ENCODE measurements at regions not wholly inside any gene's neighbourhood (a gene's known extent, or its start where the extent isn't known, plus 50 kb on each side); places are given as distances from the start of the nearest gene placed in this dataset.
A peak's percentile ranks its signal among the peaks of the same experiment; 100 is the strongest.

DNA sequence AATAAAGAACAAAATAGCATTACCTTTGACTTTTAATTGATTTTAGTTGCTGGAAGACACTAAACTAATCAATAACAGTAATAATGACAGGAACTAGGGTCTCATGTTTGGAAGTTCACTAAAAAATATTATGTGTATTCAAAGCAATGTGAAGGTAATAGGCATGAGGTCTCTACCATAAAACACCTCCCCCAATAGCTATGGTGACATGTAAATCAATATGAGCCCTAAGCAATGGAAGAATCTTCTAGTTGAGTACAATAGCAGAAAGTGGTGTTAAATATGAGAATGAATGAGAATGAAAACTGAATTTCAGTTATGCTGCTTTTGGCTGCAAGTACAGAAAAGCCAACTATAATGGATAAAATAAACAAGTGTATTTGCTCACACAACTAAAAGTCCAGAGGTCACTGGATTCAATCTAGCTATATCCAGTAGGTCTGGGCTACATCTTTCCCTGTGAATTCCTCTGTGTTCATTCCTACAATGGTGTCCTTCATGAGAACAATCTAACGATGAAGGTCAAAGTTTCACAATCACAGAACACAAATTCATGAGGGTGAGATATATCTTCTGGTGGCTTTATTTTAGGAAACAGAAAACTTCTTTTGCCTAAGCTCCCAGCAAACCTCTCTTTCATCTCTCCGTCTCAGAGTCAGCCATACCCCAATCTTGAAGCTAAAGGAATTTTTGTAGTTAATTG is 728.0 kb downstream of the FSCB start:
- Histone ChIP-seq H3K27ac (no peak overlapping the region), H3K4me2 (peak overlapping the region; percentile 35; the same call in 2 of the 3 replicates), H3K9me3 (no peaks in the 10 kb centered on the region), H3K4me3 (no peak overlapping the region), H3K4me1 (no peaks in the 10 kb centered on the region)
- CTCF ChIA-PET: no interaction called here
- ATAC-seq (peak in 1 of 2 experiments; percentile 46; a peak in 2 of 6 replicates), DNase-seq (ENCODE audit: low read depth in 1 of 2, low spot score in 1 of 2) (peak in 1 of 2 experiments; percentile 14), FAIRE-seq (no peak)
- 9% methylated on average over 2 of the region's 2 CpGs for WGBS (ENCODE audit: missing lambda C conversion rate)
- POLR2A ChIA-PET: no interaction called here
- no peak for TF ChIP-seq CBX8 (IDR thresholded peaks at IDR 0.05)
- no peak for TF ChIP-seq PHF8 (IDR thresholded peaks at IDR 0.05; ENCODE audit: borderline replicate concordance, low read depth)
- TF ChIP-seq POLR2AphosphoS2 (conservative IDR thresholded peaks at IDR 0.05; ENCODE audit: low read length): no peak
- TF ChIP-seq MYC (IDR thresholded peaks at IDR 0.05; ENCODE audit: borderline replicate concordance, low read length): no peak
- TF ChIP-seq HDAC2 (IDR thresholded peaks at IDR 0.05): no peak
- no peak for TF ChIP-seq ZNF302 (CRISPR knock-in tag; IDR thresholded peaks at IDR 0.05)
- TF ChIP-seq CHD2 (IDR thresholded peaks at IDR 0.05; ENCODE audit: low read length, partially characterized antibody): no peak
- TF ChIP-seq HOXA7 (CRISPR knock-in tag; IDR thresholded peaks at IDR 0.05): no peak
- no peak for TF ChIP-seq RNF2 (IDR thresholded peaks at IDR 0.05; ENCODE audit: borderline replicate concordance, low read depth)
- no peak for TF ChIP-seq RFX5 (IDR thresholded peaks at IDR 0.05)
- TF ChIP-seq POLR2A (IDR thresholded peaks at IDR 0.05; ENCODE audit: low read length): no peak
- TF ChIP-seq, protein P1, sequence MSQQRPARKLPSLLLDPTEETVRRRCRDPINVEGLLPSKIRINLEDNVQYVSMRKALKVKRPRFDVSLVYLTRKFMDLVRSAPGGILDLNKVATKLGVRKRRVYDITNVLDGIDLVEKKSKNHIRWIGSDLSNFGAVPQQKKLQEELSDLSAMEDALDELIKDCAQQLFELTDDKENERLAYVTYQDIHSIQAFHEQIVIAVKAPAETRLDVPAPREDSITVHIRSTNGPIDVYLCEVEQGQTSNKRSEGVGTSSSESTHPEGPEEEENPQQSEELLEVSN (IDR thresholded peaks at IDR 0.05; ENCODE audit: borderline replicate concordance, low read depth): no peak
- TF ChIP-seq HOXB5 (CRISPR knock-in tag; IDR thresholded peaks at IDR 0.05): no peak
- TF ChIP-seq, protein P2, sequence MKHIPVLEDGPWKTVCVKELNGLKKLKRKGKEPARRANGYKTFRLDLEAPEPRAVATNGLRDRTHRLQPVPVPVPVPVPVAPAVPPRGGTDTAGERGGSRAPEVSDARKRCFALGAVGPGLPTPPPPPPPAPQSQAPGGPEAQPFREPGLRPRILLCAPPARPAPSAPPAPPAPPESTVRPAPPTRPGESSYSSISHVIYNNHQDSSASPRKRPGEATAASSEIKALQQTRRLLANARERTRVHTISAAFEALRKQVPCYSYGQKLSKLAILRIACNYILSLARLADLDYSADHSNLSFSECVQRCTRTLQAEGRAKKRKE (CRISPR knock-in tag; IDR thresholded peaks at IDR 0.05; ENCODE audit: low read depth): no peak
- no peak for TF ChIP-seq JUN (IDR thresholded peaks at IDR 0.05)
- TF ChIP-seq, protein P3, sequence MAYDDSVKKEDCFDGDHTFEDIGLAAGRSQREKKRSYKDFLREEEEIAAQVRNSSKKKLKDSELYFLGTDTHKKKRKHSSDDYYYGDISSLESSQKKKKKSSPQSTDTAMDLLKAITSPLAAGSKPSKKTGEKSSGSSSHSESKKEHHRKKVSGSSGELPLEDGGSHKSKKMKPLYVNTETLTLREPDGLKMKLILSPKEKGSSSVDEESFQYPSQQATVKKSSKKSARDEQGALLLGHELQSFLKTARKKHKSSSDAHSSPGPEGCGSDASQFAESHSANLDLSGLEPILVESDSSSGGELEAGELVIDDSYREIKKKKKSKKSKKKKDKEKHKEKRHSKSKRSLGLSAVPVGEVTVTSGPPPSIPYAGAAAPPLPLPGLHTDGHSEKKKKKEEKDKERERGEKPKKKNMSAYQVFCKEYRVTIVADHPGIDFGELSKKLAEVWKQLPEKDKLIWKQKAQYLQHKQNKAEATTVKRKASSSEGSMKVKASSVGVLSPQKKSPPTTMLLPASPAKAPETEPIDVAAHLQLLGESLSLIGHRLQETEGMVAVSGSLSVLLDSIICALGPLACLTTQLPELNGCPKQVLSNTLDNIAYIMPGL (CRISPR knock-in tag; IDR thresholded peaks at IDR 0.05; ENCODE audit: borderline replicate concordance): no peak
- TF ChIP-seq EP300 (IDR thresholded peaks at IDR 0.05): no peak
- TF ChIP-seq, protein P4, sequence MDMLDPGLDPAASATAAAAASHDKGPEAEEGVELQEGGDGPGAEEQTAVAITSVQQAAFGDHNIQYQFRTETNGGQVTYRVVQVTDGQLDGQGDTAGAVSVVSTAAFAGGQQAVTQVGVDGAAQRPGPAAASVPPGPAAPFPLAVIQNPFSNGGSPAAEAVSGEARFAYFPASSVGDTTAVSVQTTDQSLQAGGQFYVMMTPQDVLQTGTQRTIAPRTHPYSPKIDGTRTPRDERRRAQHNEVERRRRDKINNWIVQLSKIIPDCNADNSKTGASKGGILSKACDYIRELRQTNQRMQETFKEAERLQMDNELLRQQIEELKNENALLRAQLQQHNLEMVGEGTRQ (IDR thresholded peaks at IDR 0.05): no peak
- no peak for TF ChIP-seq KDM1A (IDR thresholded peaks at IDR 0.05; ENCODE audit: low read depth)

DNA sequence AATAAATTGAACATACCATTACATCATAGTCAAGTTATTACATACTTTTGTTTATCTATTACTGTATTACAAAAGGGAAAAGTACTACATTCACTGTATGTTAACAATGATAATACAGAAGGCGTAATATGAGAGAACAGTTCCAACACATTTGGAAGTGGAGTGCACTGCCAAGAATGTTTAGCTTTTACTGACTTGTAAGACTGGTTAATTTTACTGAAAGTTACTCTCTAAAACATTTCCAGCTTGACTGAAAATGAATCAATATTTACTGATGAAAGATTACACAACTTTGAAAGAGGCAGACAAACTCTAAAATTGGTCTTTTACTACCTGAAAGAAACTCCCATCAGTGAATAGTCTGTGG is 728.5 kb downstream of the FSCB start:
- H3K4me1 ChIP-seq: no peaks in the 10 kb centered on the region
- no peak overlapping the region for H3K4me3 ChIP-seq
- H3K9me3 ChIP-seq: no peaks in the 10 kb centered on the region
- TF ChIP-seq JUN (IDR thresholded peaks at IDR 0.05) (no peak), SMC3 (IDR thresholded peaks at IDR 0.05) (no peak), RAD21 (conservative IDR thresholded peaks at IDR 0.05 in 1 of 2, IDR thresholded peaks at IDR 0.05 in 1 of 2) (no peak), MAFK (IDR thresholded peaks at IDR 0.05; ENCODE audit: partially characterized antibody) (no peak), CHD4 (IDR thresholded peaks at IDR 0.05; ENCODE audit: borderline replicate concordance) (no peak), ESRRA (IDR thresholded peaks at IDR 0.05; ENCODE audit: borderline replicate concordance, low read length) (no peak), ZSCAN20 (CRISPR knock-in tag; IDR thresholded peaks at IDR 0.05) (no peak), RARB (CRISPR knock-in tag; IDR thresholded peaks at IDR 0.05) (no peak), TP53 (CRISPR knock-in tag; IDR thresholded peaks at IDR 0.05) (no peak), HOXA7 (CRISPR knock-in tag; IDR thresholded peaks at IDR 0.05) (no peak), CBX2 (IDR thresholded peaks at IDR 0.05; ENCODE audit: borderline replicate concordance, low read depth) (no peak), FOSL2 (IDR thresholded peaks at IDR 0.05) (no peak), FOSL2 (CRISPR knock-in tag; IDR thresholded peaks at IDR 0.05) (no peak), HEYL (CRISPR knock-in tag; IDR thresholded peaks at IDR 0.05) (no peak), BHLHE40 (IDR thresholded peaks at IDR 0.05; ENCODE audit: low read depth, low read length) (no peak), RFX5 (IDR thresholded peaks at IDR 0.05) (no peak), EP300 (IDR thresholded peaks at IDR 0.05) (no peak)
- TF ChIP-seq, protein P5, sequence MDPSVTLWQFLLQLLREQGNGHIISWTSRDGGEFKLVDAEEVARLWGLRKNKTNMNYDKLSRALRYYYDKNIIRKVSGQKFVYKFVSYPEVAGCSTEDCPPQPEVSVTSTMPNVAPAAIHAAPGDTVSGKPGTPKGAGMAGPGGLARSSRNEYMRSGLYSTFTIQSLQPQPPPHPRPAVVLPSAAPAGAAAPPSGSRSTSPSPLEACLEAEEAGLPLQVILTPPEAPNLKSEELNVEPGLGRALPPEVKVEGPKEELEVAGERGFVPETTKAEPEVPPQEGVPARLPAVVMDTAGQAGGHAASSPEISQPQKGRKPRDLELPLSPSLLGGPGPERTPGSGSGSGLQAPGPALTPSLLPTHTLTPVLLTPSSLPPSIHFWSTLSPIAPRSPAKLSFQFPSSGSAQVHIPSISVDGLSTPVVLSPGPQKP (IDR thresholded peaks at IDR 0.05; ENCODE audit: low read depth, low read length): no peak
- TF ChIP-seq, protein P6, sequence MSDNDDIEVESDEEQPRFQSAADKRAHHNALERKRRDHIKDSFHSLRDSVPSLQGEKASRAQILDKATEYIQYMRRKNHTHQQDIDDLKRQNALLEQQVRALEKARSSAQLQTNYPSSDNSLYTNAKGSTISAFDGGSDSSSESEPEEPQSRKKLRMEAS (IDR thresholded peaks at IDR 0.05): no peak
- TF ChIP-seq, protein P4 (IDR thresholded peaks at IDR 0.05): no peak
- peak overlapping the region; percentile 24; the same call in 2 of the 3 replicates for H3K4me2 ChIP-seq
- CTCF ChIA-PET: no interaction called here
- no peak for FAIRE-seq
- WGBS (ENCODE audit: missing lambda C conversion rate): 27% methylated on average over 1 of the region's 1 CpG
- POLR2A ChIA-PET: no interaction called here
- DNase-seq (ENCODE audit: low read depth in 1 of 2, low spot score in 1 of 2): no peak
- ATAC-seq: no peak
- no peak overlapping the region for H3K27ac ChIP-seq
